Stomach (tissue), 8 donors: ENCODE measurements at regions not wholly inside any gene's neighbourhood (a gene's known extent, or its start where the extent isn't known, plus 50 kb on each side); places are given as distances from the start of the nearest gene placed in this dataset.

Source experiments
- DNase-seq, 2 donors: peaks; one replicate each; pipeline versions ENCODE4 v3.0.0 to v3.0.0-alpha.2; 2013 to 2019
- H3K27ac ChIP-seq, 5 donors: fragments of 200-600 bp in 4 of 5; sonication (generic) in 4 of 5; one replicate each; pipeline ENCODE4 v1.5.1; 2013 to 2019; ENCODE audit warnings: mild to moderate bottlenecking in 1 of 5, moderate library complexity in 1 of 5
- H3K27me3 ChIP-seq, 3 donors: fragments of 200-600 bp; sonication (generic); one replicate each; pipeline ENCODE4 v1.5.1; 2017 to 2019; ENCODE audit warnings: mixed run types in 1 of 3
- H3K36me3 ChIP-seq, 4 donors: fragments of 200-600 bp; sonication (generic); 1 replicate in 3 of 4; 2 replicates in 1 of 4; pipeline ENCODE4 v1.5.1; 2016 to 2019
- H3K4me1 ChIP-seq, 4 donors: fragments of 200-600 bp; sonication (generic); one replicate each; pipeline ENCODE4 v1.5.1; 2016 to 2019
- H3K4me3 ChIP-seq, 4 donors: fragments of 200-600 bp; sonication (generic) in 3 of 4; one replicate each; pipeline ENCODE4 v1.5.1; 2016 to 2019; ENCODE audit warnings: mild to moderate bottlenecking in 1 of 4
- H3K9me3 ChIP-seq, 4 donors: fragments of 200-600 bp; sonication (generic); one replicate each; pipeline ENCODE4 v1.5.1; 2016 to 2019
- CTCF ChIP-seq, 7 experiments: fragments of 450-650 bp in 4 of 7; fragments of 200-600 bp in 3 of 7; sonication (generic) in 3 of 7; IDR thresholded peaks; one replicate each; pipeline ENCODE4 v1.5.1; 2016 to 2019; ENCODE audit warnings: antibody characterized with exemption in 7 of 7, control low read depth in 2 of 7, mild to moderate bottlenecking in 1 of 7
- EP300 ChIP-seq: sonication (generic); formaldehyde crosslinking; IDR thresholded peaks from one replicate; pipeline ENCODE4 v1.6.1; 2017; ENCODE audit warnings: antibody characterized with exemption
- POLR2A ChIP-seq, 4 donors: fragments of 450-650 bp; IDR thresholded peaks; one replicate each; pipeline ENCODE4 v1.6.1; 2016; ENCODE audit warnings: antibody characterized with exemption in 4 of 4, control low read depth in 2 of 4, mild to moderate bottlenecking in 1 of 4, moderate library complexity in 1 of 4
- POLR2AphosphoS5 ChIP-seq, 3 donors: sonication (generic); formaldehyde crosslinking; IDR thresholded peaks; one replicate each; pipeline ENCODE4 v1.6.1; 2016; ENCODE audit warnings: antibody characterized with exemption in 3 of 3
- WGBS, 5 donors: extraction: QIAGEN DNeasy Blood & Tissue Kit in 3 of 5; methylation state at CpG; one replicate each; pipeline versions ENCODE4 v1.1.5 to v1.1.7; 2013 to 2018; 5-methylcytosine and 5-hydroxymethylcytosine counted together
- intact Hi-C: fragments of 100-400 bp; cut with DNase I; formaldehyde crosslinking; loops from one replicate; pipeline ENCODE4 v1.15.1; 2023; ENCODE audit warnings: low total_unique reads
- donor health status: healthy with polysubstance abuse.
- donor health status: Bipolar disorder and iron deficiency.
- donor health status: healthy.

- no peaks in the 10 kb centered on the region for H3K27me3 ChIP-seq
- TF ChIP-seq POLR2AphosphoS5 (IDR thresholded peaks at IDR 0.05) = no peak
- no peak for TF ChIP-seq CTCF (IDR thresholded peaks at IDR 0.05)
- TF ChIP-seq EP300 = no peak
- no peak for TF ChIP-seq POLR2A (IDR thresholded peaks at IDR 0.05)
These were observed 236.0 kb downstream of the MED10 start for GRCh38 chr5:6142353-6142752.

GRCh38 chr5:6140219-6140618 is 238.1 kb downstream of the MED10 start:
- Histone ChIP-seq H3K9me3 (no peaks in the 10 kb centered on the region), H3K27ac (no peak overlapping the region), H3K4me1 (no peaks in the 10 kb centered on the region), H3K36me3 (no peaks in the 10 kb centered on the region), H3K27me3 (no peaks in the 10 kb centered on the region), H3K4me3 (no peak overlapping the region)
- DNase-seq = no peak
- intact Hi-C loops = no loop called here
- no peak for TF ChIP-seq POLR2AphosphoS5 (IDR thresholded peaks at IDR 0.05)
- TF ChIP-seq CTCF (IDR thresholded peaks at IDR 0.05) = no peak
- TF ChIP-seq EP300 = no peak
- no peak for TF ChIP-seq POLR2A (IDR thresholded peaks at IDR 0.05)
- 23 to 42% (median 29%) methylated on average over 5 of the region's 5 CpGs for WGBS, 5 donors

More at GRCh38 chr5:6142353-6142752, 236.0 kb downstream of the MED10 start:
- Histone ChIP-seq H3K9me3 (no peaks in the 10 kb centered on the region), H3K27ac (no peak overlapping the region), H3K4me3 (no peak overlapping the region), H3K4me1 (no peaks in the 10 kb centered on the region), H3K36me3 (no peaks in the 10 kb centered on the region)
- DNase-seq = no peak
- intact Hi-C loops = no loop called here
- WGBS, 5 donors = 34 to 51% (median 40%) methylated on average over 5 of the region's 5 CpGs

GRCh38 chr5:6135977-6136376 is 242.4 kb downstream of the MED10 start:
- H3K27me3 ChIP-seq = no peaks in the 10 kb centered on the region
- WGBS, 5 donors = 45 to 58% (median 48%) methylated on average over 5 of the region's 5 CpGs

GRCh38 chr5:6134281-6134680 is 244.1 kb downstream of the MED10 start:
- WGBS, 5 donors = 80 to 95% (median 87%) methylated on average over 12 of the region's 12 CpGs
- Histone ChIP-seq H3K4me3 (no peak overlapping the region), H3K27ac (no peak overlapping the region), H3K36me3 (no peaks in the 10 kb centered on the region), H3K27me3 (no peaks in the 10 kb centered on the region), H3K4me1 (no peaks in the 10 kb centered on the region), H3K9me3 (no peaks in the 10 kb centered on the region)
- intact Hi-C loops = no loop called here
- TF ChIP-seq EP300 (no peak), POLR2A (IDR thresholded peaks at IDR 0.05) (no peak)
- no peak for DNase-seq

More at GRCh38 chr5:6135977-6136376, 242.4 kb downstream of the MED10 start:
- Histone ChIP-seq H3K27ac (no peak overlapping the region), H3K36me3 (no peaks in the 10 kb centered on the region), H3K4me3 (no peak overlapping the region), H3K4me1 (no peaks in the 10 kb centered on the region), H3K9me3 (no peaks in the 10 kb centered on the region)
- intact Hi-C loops = no loop called here
- DNase-seq = no peak
- no peak for TF ChIP-seq POLR2AphosphoS5 (IDR thresholded peaks at IDR 0.05)
- no peak for TF ChIP-seq EP300
- no peak for TF ChIP-seq POLR2A (IDR thresholded peaks at IDR 0.05)
- TF ChIP-seq CTCF (IDR thresholded peaks at IDR 0.05) = no peak

- Histone ChIP-seq H3K36me3 (no peaks in the 10 kb centered on the region), H3K4me1 (no peaks in the 10 kb centered on the region), H3K27ac (no peak overlapping the region), H3K4me3 (no peak overlapping the region), H3K27me3 (no peaks in the 10 kb centered on the region), H3K9me3 (peaks cover 0 to 41% (median 20%) of the 10 kb centered on the region in 4 donors)
- TF ChIP-seq POLR2AphosphoS5 (IDR thresholded peaks at IDR 0.05) (no peak), EP300 (no peak), CTCF (IDR thresholded peaks at IDR 0.05) (no peak), POLR2A (IDR thresholded peaks at IDR 0.05) (no peak)
- WGBS, 5 donors = 73 to 93% (median 91%) methylated on average over 2 of the region's 2 CpGs
- intact Hi-C loops = no loop called here
- no peak for DNase-seq
These were observed 252.6 kb downstream of the MED10 start for GRCh38 chr5:6125781-6126180.
